ENCODE measurements at regions not wholly inside any gene's neighbourhood (a gene's known extent, or its start where the extent isn't known, plus 50 kb on each side); places are given as distances from the start of the nearest gene placed in this dataset.

GRCh38 chr7:123355576-123356190 is 155.9 kb upstream of the SLC13A1 start:
- no peak for DNase-seq (ENCODE audit: low spot score)
- Mint-ChIP-seq H3K9me3 (ENCODE audit: unreplicated experiment) (no peaks in the 10 kb centered on the region), H3K4me1 (ENCODE audit: unreplicated experiment) (peaks cover 3% of the 10 kb centered on the region), H3K36me3 (ENCODE audit: low read depth, unreplicated experiment) (no peaks in the 10 kb centered on the region), H3K4me3 (ENCODE audit: unreplicated experiment) (no peak overlapping the region), H3K27ac (ENCODE audit: unreplicated experiment) (no peak overlapping the region), H3K27me3 (ENCODE audit: unreplicated experiment) (peaks cover 2% of the 10 kb centered on the region)
- no peak for TF ChIP-seq CTCF (IDR thresholded peaks at IDR 0.05; ENCODE audit: unreplicated experiment)

- no peak for TF ChIP-seq CTCF (IDR thresholded peaks at IDR 0.05; ENCODE audit: unreplicated experiment)
- Mint-ChIP-seq H3K9me3 (ENCODE audit: unreplicated experiment) (no peaks in the 10 kb centered on the region), H3K27ac (ENCODE audit: unreplicated experiment) (no peak overlapping the region), H3K4me1 (ENCODE audit: unreplicated experiment) (no peaks in the 10 kb centered on the region), H3K36me3 (ENCODE audit: low read depth, unreplicated experiment) (no peaks in the 10 kb centered on the region), H3K4me3 (ENCODE audit: unreplicated experiment) (no peak overlapping the region), H3K27me3 (ENCODE audit: unreplicated experiment) (no peaks in the 10 kb centered on the region)
- no peak for DNase-seq (ENCODE audit: low spot score)
These were observed 153.2 kb upstream of the SLC13A1 start for GRCh38 chr7:123352973-123353372.

- Mint-ChIP-seq H3K27me3 (ENCODE audit: unreplicated experiment) (no peaks in the 10 kb centered on the region), H3K9me3 (ENCODE audit: unreplicated experiment) (no peaks in the 10 kb centered on the region), H3K36me3 (ENCODE audit: low read depth, unreplicated experiment) (no peaks in the 10 kb centered on the region), H3K4me1 (ENCODE audit: unreplicated experiment) (no peaks in the 10 kb centered on the region), H3K4me3 (ENCODE audit: unreplicated experiment) (no peak overlapping the region), H3K27ac (ENCODE audit: unreplicated experiment) (no peak overlapping the region)
- no peak for TF ChIP-seq CTCF (IDR thresholded peaks at IDR 0.05; ENCODE audit: unreplicated experiment)
- DNase-seq (ENCODE audit: low spot score), result no peak
These were observed 152.0 kb upstream of the SLC13A1 start for GRCh38 chr7:123351516-123352505.

- H3K9me3 Mint-ChIP-seq (ENCODE audit: unreplicated experiment), result no peaks in the 10 kb centered on the region
These were observed 151.3 kb upstream of the SLC13A1 start for GRCh38 chr7:123351027-123351426.

More at GRCh38 chr7:123351027-123351426, 151.3 kb upstream of the SLC13A1 start:
- H3K36me3 Mint-ChIP-seq (ENCODE audit: low read depth, unreplicated experiment), result no peaks in the 10 kb centered on the region
- TF ChIP-seq CTCF (IDR thresholded peaks at IDR 0.05; ENCODE audit: unreplicated experiment), result no peak
- DNase-seq (ENCODE audit: low spot score), result no peak
- no peaks in the 10 kb centered on the region for H3K4me1 Mint-ChIP-seq (ENCODE audit: unreplicated experiment)
- H3K27ac Mint-ChIP-seq (ENCODE audit: unreplicated experiment), result no peak overlapping the region
- H3K27me3 Mint-ChIP-seq (ENCODE audit: unreplicated experiment), result no peaks in the 10 kb centered on the region
- H3K4me3 Mint-ChIP-seq (ENCODE audit: unreplicated experiment), result no peak overlapping the region

Measured in endothelial cell (in vitro differentiated cells).